B cell (primary cell): ENCODE measurements at regions not wholly inside any gene's neighbourhood (a gene's known extent, or its start where the extent isn't known, plus 50 kb on each side); places are given as distances from the start of the nearest gene placed in this dataset.

Source experiments
- ATAC-seq: fragments of 200-7000 bp; cut with Tn5 transposase; one replicate; pipeline ENCODE4 v1.10.0; 2021; ENCODE audit warnings: low read depth, mild to moderate bottlenecking, moderate number of reproducible peaks, moderate library complexity
- CTCF ChIA-PET: fragments of 350-600 bp; sonication (Branson Sonifier 250); formaldehyde crosslinking; loops from one replicate; lab custom pipeline; 2021; ENCODE audit warnings: antibody characterized with exemption, inconsistent platforms; lab: Charles Lee
- POLR2A ChIA-PET: fragments of 350-600 bp; sonication (Branson Sonifier 250); formaldehyde crosslinking; loops from one replicate; lab custom pipeline; 2021; ENCODE audit warnings: antibody characterized with exemption; lab: Charles Lee
- DNase-seq: peaks from one replicate; pipeline ENCODE4 v3.0.0; 2013
- H2AFZ ChIP-seq: 2 replicates; pipeline ENCODE4 v1.6.1; 2012; ENCODE audit warnings: mild to moderate bottlenecking, low read depth, low read length; ENCODE audit not compliant: insufficient read depth, poor library complexity, severe bottlenecking
- H3K27ac ChIP-seq, 2 donors: 1 replicate in 1 of 2; 2 replicates in 1 of 2; pipeline ENCODE4 v1.5.1; 2012 to 2013; ENCODE audit warnings: low read length in 2 of 2, mild to moderate bottlenecking in 2 of 2, moderate library complexity in 1 of 2
- H3K27me3 ChIP-seq, 4 experiments: fragments of 200-600 bp in 1 of 4; sonication (generic) in 1 of 4; replicated peaks in 1 of 4; 1 replicate in 2 of 4; 2 replicates in 2 of 4; pipeline versions ENCODE4 v1.6.1 to v1.7.0; 2013 to 2016; ENCODE audit warnings: low read length in 3 of 4, mild to moderate bottlenecking in 2 of 4, mixed read lengths in 1 of 4, moderate library complexity in 1 of 4; ENCODE audit not compliant: insufficient read depth in 4 of 4, control insufficient read depth in 3 of 4; ENCODE audit errors: control extremely low read depth in 1 of 4
- H3K36me3 ChIP-seq, 2 experiments: replicated peaks in 1 of 2; 1 replicate in 1 of 2; 2 replicates in 1 of 2; pipeline versions ENCODE4 v1.6.1 to v1.7.1; 2013; ENCODE audit warnings: low read length in 1 of 2; ENCODE audit not compliant: insufficient read depth in 2 of 2, control insufficient read depth in 1 of 2; ENCODE audit errors: control extremely low read depth in 1 of 2, extremely low read depth in 1 of 2
- H3K4me1 ChIP-seq, 2 donors: fragments of 200-600 bp in 1 of 2; sonication (generic) in 1 of 2; 1 replicate in 1 of 2; 2 replicates in 1 of 2; pipeline versions ENCODE4 v1.5.1 to v1.6.1; 2013 to 2017; ENCODE audit warnings: low read length in 2 of 2; ENCODE audit not compliant: control insufficient read depth in 2 of 2, insufficient read depth in 2 of 2
- H3K4me2 ChIP-seq: replicated peaks from 2 replicates; pipeline ENCODE3; 2012; ENCODE audit warnings: mild to moderate bottlenecking, low read depth, low read length; ENCODE audit not compliant: poor library complexity, severe bottlenecking
- H3K4me3 ChIP-seq, 5 experiments: fragments of 200-600 bp in 1 of 5; sonication (generic) in 1 of 5; 1 replicate in 3 of 5; 2 replicates in 2 of 5; pipeline versions ENCODE4 v1.5.1 to v1.7.0; 2011 to 2016; ENCODE audit warnings: low read length in 4 of 5, mild to moderate bottlenecking in 4 of 5, low read depth in 2 of 5, control low read depth in 1 of 5, moderate library complexity in 1 of 5; ENCODE audit not compliant: insufficient read depth in 1 of 5; ENCODE audit errors: control extremely low read depth in 1 of 5, extremely low read depth in 1 of 5
- H3K79me2 ChIP-seq: fragments of 200-600 bp; sonication (generic); one replicate; pipeline ENCODE4 v1.6.0; 2016; ENCODE audit warnings: low read length; ENCODE audit not compliant: control insufficient read depth, insufficient read depth
- H3K9ac ChIP-seq: fragments of 200-600 bp; sonication (generic); 2 replicates; pipeline ENCODE4 v1.6.1; 2017; ENCODE audit warnings: mild to moderate bottlenecking, low read length, moderate library complexity
- H3K9me3 ChIP-seq, 3 donors: one replicate each; pipeline versions ENCODE4 v1.6.1 to v1.7.1; 2013; ENCODE audit warnings: low read length in 2 of 3; ENCODE audit not compliant: control insufficient read depth in 2 of 3, insufficient read depth in 1 of 3; ENCODE audit errors: control extremely low read depth in 1 of 3
- H4K20me1 ChIP-seq: 2 replicates; pipeline ENCODE4 v1.6.0; 2012; ENCODE audit warnings: mild to moderate bottlenecking, low read length; ENCODE audit not compliant: insufficient read depth, control insufficient read depth, poor library complexity, severe bottlenecking
- H3K27ac Mint-ChIP-seq: one replicate; pipeline ENCODE4 v1.8.0; 2021; ENCODE audit warnings: mixed read lengths
- H3K27me3 Mint-ChIP-seq: one replicate; pipeline ENCODE4 v1.8.0; 2021; ENCODE audit warnings: mixed read lengths
- H3K4me1 Mint-ChIP-seq: one replicate; pipeline ENCODE4 v1.8.0; 2021; ENCODE audit warnings: mixed read lengths
- H3K4me3 Mint-ChIP-seq: one replicate; pipeline ENCODE4 v1.8.0; 2021; ENCODE audit warnings: mixed read lengths
- H3K9me3 Mint-ChIP-seq: one replicate; pipeline ENCODE4 v1.8.0; 2022; ENCODE audit warnings: mixed read lengths; ENCODE audit not compliant: insufficient read depth
- EZH2 ChIP-seq: IDR thresholded peaks from 2 replicates; pipeline ENCODE4 v1.6.1; 2012; ENCODE audit warnings: borderline replicate concordance, low read depth, mild to moderate bottlenecking, moderate library complexity, low read length; ENCODE audit not compliant: insufficient read depth, poor library complexity, severe bottlenecking
- WGBS: methylation state at CpG from one replicate; pipeline ENCODE4 v1.1.5; 2013; ENCODE audit warnings: missing lambda C conversion rate; ENCODE audit not compliant: insufficient coverage; 5-methylcytosine and 5-hydroxymethylcytosine counted together
- intact Hi-C: fragments of 100-400 bp; cut with micrococcal nuclease; formaldehyde crosslinking; loops from one replicate; pipeline ENCODE4 v1.10.0; 2022
- TF ChIP-seq, protein P1 (sequence below): fragments of 200-600 bp; IDR thresholded peaks from one replicate; pipeline ENCODE4 v1.8.0; 2022; ENCODE audit warnings: antibody characterized with exemption, mild to moderate bottlenecking

DNA sequence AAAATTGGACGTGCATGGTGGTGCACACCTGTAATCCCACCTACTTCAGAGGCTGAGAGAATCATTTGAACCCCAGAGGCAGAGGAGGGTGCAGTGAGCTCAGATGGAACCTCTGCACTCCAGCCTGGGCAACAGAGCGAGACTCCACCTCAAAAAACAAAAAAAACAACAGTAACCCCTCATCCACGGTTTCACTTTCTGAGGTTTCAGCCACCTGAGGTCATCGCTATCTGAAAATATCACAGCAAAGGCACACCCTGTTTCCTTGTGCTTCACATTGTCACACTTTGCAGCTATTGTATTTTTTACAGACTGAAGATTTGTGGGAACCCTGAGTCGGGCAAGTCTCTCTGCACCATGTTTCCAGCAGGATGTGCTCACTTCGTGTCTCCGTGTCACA, 54.1 kb upstream of the FOXQ1 start:
- Histone ChIP-seq H3K9ac (no peak overlapping the region), H4K20me1 (no peaks in the 10 kb centered on the region), H3K4me3 (no peak overlapping the region), H3K4me2 (no peak overlapping the region), H3K36me3 (no peaks in the 10 kb centered on the region), H3K9me3 (peaks cover 0 to 10% (median 0%) of the 10 kb centered on the region in 3 donors), H3K27ac (no peak overlapping the region), H2AFZ (no peak overlapping the region), H3K79me2 (no peaks in the 10 kb centered on the region), H3K4me1 (no peaks in the 10 kb centered on the region), H3K27me3 (peaks cover 0 to 2% (median 0%) of the 10 kb centered on the region in 4 experiments)
- TF ChIP-seq, protein P1, sequence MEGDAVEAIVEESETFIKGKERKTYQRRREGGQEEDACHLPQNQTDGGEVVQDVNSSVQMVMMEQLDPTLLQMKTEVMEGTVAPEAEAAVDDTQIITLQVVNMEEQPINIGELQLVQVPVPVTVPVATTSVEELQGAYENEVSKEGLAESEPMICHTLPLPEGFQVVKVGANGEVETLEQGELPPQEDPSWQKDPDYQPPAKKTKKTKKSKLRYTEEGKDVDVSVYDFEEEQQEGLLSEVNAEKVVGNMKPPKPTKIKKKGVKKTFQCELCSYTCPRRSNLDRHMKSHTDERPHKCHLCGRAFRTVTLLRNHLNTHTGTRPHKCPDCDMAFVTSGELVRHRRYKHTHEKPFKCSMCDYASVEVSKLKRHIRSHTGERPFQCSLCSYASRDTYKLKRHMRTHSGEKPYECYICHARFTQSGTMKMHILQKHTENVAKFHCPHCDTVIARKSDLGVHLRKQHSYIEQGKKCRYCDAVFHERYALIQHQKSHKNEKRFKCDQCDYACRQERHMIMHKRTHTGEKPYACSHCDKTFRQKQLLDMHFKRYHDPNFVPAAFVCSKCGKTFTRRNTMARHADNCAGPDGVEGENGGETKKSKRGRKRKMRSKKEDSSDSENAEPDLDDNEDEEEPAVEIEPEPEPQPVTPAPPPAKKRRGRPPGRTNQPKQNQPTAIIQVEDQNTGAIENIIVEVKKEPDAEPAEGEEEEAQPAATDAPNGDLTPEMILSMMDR, result no peak
- no peak for TF ChIP-seq EZH2
- intact Hi-C loops, result no loop called here
- ATAC-seq, result no peak
- Mint-ChIP-seq H3K27ac (no peak overlapping the region), H3K4me1 (no peaks in the 10 kb centered on the region), H3K9me3 (no peaks in the 10 kb centered on the region), H3K27me3 (peaks cover 22% of the 10 kb centered on the region), H3K4me3 (no peak overlapping the region)
- no peak for DNase-seq
- CTCF ChIA-PET, result no interaction called here
- POLR2A ChIA-PET, result no interaction called here
- WGBS, result 76% methylated on average over 7 of the region's 7 CpGs

DNA sequence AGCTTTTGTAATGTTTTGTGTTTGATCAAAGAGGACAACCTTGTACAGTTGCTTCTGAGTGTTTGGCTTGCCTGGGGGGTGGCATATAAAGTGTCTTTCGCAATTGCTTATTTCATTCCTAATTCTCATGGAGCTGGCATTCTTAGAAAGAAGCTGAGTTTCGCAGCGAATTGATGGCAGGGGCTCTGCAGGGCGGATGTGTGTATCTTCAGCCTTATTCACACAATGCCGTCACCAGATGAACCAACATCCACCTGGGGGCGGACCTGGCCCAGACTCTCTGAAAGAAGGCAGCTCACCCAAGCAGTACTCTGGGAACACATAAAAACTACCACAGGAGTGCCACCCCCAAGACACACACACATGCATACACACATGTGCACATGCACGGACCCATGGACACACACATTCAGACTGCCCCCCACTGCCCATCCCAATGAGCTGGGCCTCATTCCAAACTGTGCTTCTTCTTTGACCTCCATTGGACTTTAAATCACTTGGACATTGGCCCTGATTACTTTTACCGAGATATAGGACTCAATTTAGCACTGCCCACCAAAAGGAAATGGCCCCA, 55.4 kb upstream of the FOXQ1 start:
- Mint-ChIP-seq H3K27me3 (peaks cover 22% of the 10 kb centered on the region), H3K27ac (no peak overlapping the region), H3K9me3 (no peaks in the 10 kb centered on the region), H3K4me3 (no peak overlapping the region), H3K4me1 (no peaks in the 10 kb centered on the region)
- Histone ChIP-seq H3K4me3 (no peak overlapping the region), H3K4me1 (no peaks in the 10 kb centered on the region), H3K27me3 (no peaks in the 10 kb centered on the region), H3K9ac (no peak overlapping the region), H4K20me1 (no peaks in the 10 kb centered on the region), H3K36me3 (no peaks in the 10 kb centered on the region), H2AFZ (no peak overlapping the region), H3K9me3 (peaks cover 0 to 10% (median 0%) of the 10 kb centered on the region in 3 donors), H3K4me2 (no peak overlapping the region), H3K79me2 (no peaks in the 10 kb centered on the region), H3K27ac (no peak overlapping the region)
- WGBS, result 98% methylated on average over 6 of the region's 8 CpGs
- ATAC-seq (no peak), DNase-seq (no peak)
- TF ChIP-seq EZH2, result no peak
- TF ChIP-seq, protein P1, result no peak
- CTCF ChIA-PET, result interaction anchor here (0.5 kb wide), 1 partner anchor 703 kb away, joined by 3 read pairs; no protein-coding TSS in a partner anchor
- POLR2A ChIA-PET, result no interaction called here
- intact Hi-C loops, result no loop called here
